VCaP (cell line): ENCODE measurements at regions not wholly inside any gene's neighbourhood (a gene's known extent, or its start where the extent isn't known, plus 50 kb on each side); places are given as distances from the start of the nearest gene placed in this dataset.

Source experiments
- H3K27ac ChIP-seq: fragments of 450-650 bp; 2 replicates; pipeline ENCODE4 v1.5.1; 2017
- CTCF ChIP-seq: fragments of 450-650 bp; conservative IDR thresholded peaks from 2 replicates; pipeline ENCODE4 v1.5.1; 2017; ENCODE audit warnings: mild to moderate bottlenecking, moderate library complexity

GRCh38 chr1:213858581-213858980 lies 129.2 kb upstream of the PROX1 start:
- no peak for TF ChIP-seq CTCF
- no peak overlapping the region for H3K27ac ChIP-seq

GRCh38 chr1:213861841-213862240 lies 125.9 kb upstream of the PROX1 start:
- no peak for TF ChIP-seq CTCF
- H3K27ac ChIP-seq: no peak overlapping the region

GRCh38 chr1:213864091-213864490 lies 123.7 kb upstream of the PROX1 start:
- no peak overlapping the region for H3K27ac ChIP-seq
- no peak for TF ChIP-seq CTCF

- TF ChIP-seq CTCF: no peak
Observed at GRCh38 chr1:213868482-213868881, 119.3 kb upstream of the PROX1 start.

GRCh38 chr1:213871179-213871578 lies 116.6 kb upstream of the PROX1 start:
- no peak overlapping the region for H3K27ac ChIP-seq
- no peak for TF ChIP-seq CTCF

More at GRCh38 chr1:213868482-213868881, 119.3 kb upstream of the PROX1 start:
- no peak overlapping the region for H3K27ac ChIP-seq

- H3K27ac ChIP-seq: no peak overlapping the region
- no peak for TF ChIP-seq CTCF
Observed at GRCh38 chr1:213874789-213875188, 113.0 kb upstream of the PROX1 start.

GRCh38 chr1:213876531-213876930 lies 111.2 kb upstream of the PROX1 start:
- no peak for TF ChIP-seq CTCF

GRCh38 chr1:213883618-213884017 lies 104.2 kb upstream of the PROX1 start:
- no peak for TF ChIP-seq CTCF
- H3K27ac ChIP-seq: no peak overlapping the region

More at GRCh38 chr1:213876531-213876930, 111.2 kb upstream of the PROX1 start:
- no peak overlapping the region for H3K27ac ChIP-seq
